GM23338 (cell line): ENCODE measurements at regions not wholly inside any gene's neighbourhood (a gene's known extent, or its start where the extent isn't known, plus 50 kb on each side); places are given as distances from the start of the nearest gene placed in this dataset.

Experiments used
- ATAC-seq: fragments of 200-7000 bp; cut with Tn5 transposase; 3 replicates; pipeline ENCODE4 v1.9.1; 2020
- DNase-seq: peaks from one replicate; pipeline ENCODE4 v3.0.0-alpha.2; 2015; ENCODE audit warnings: low spot score
- H2AFZ ChIP-seq: fragments of 200-600 bp; sonication (generic); 2 replicates; pipeline ENCODE4 v1.8.0; 2016; ENCODE audit warnings: antibody characterized with exemption, mild to moderate bottlenecking, moderate library complexity
- H3F3A ChIP-seq: fragments of 200-600 bp; sonication (generic); replicated peaks from 2 replicates; pipeline ENCODE4 v1.8.0; 2017; ENCODE audit warnings: antibody characterized with exemption, mixed run types, low read depth
- H3K27ac ChIP-seq: fragments of 200-600 bp; sonication (generic); 2 replicates; pipeline ENCODE4 v1.6.1; 2016; ENCODE audit warnings: low read depth
- H3K27me3 ChIP-seq: fragments of 200-600 bp; sonication (generic); 2 replicates; pipeline ENCODE4 v1.8.0; 2016; ENCODE audit warnings: mild to moderate bottlenecking, mixed run types, moderate library complexity; ENCODE audit not compliant: insufficient read depth
- H3K36me3 ChIP-seq: fragments of 200-600 bp; sonication (generic); 2 replicates; pipeline ENCODE4 v1.8.0; 2016; ENCODE audit warnings: mild to moderate bottlenecking; ENCODE audit not compliant: insufficient read depth
- H3K4me1 ChIP-seq: fragments of 200-600 bp; sonication (generic); 2 replicates; pipeline ENCODE4 v1.8.0; 2016; ENCODE audit warnings: mild to moderate bottlenecking, moderate library complexity; ENCODE audit not compliant: insufficient read depth
- H3K4me2 ChIP-seq: fragments of 200-600 bp; sonication (generic); 2 replicates; pipeline ENCODE4 v1.7.1; 2017; ENCODE audit warnings: mixed run types
- H3K4me3 ChIP-seq: fragments of 200-600 bp; sonication (generic); 2 replicates; pipeline ENCODE4 v1.6.1; 2016; ENCODE audit warnings: mixed run types
- H3K79me2 ChIP-seq: fragments of 200-600 bp; sonication (generic); replicated peaks from 2 replicates; pipeline ENCODE4 v1.8.0; 2017; ENCODE audit warnings: mild to moderate bottlenecking; ENCODE audit not compliant: insufficient read depth
- H3K9me2 ChIP-seq: fragments of 200-600 bp; sonication (generic); 2 replicates; pipeline ENCODE4 v1.8.0; 2017; ENCODE audit not compliant: insufficient read depth
- H4K20me1 ChIP-seq: fragments of 200-600 bp; sonication (generic); replicated peaks from 2 replicates; pipeline ENCODE4 v1.8.0; 2017; ENCODE audit warnings: mild to moderate bottlenecking; ENCODE audit not compliant: insufficient read depth
- H3K27ac Mint-ChIP-seq: 2 replicates; pipeline ENCODE4 v1.8.0; 2020; ENCODE audit warnings: inconsistent platforms, mild to moderate bottlenecking, moderate library complexity, mixed read lengths
- H3K27me3 Mint-ChIP-seq: 3 replicates; pipeline ENCODE4 v1.8.0; 2022; ENCODE audit warnings: low read depth, mild to moderate bottlenecking, moderate library complexity, mixed read lengths, inconsistent platforms; ENCODE audit not compliant: insufficient read depth, poor library complexity
- H3K36me3 Mint-ChIP-seq: 3 replicates; pipeline ENCODE4 v1.8.0; 2021; ENCODE audit warnings: low read depth, mild to moderate bottlenecking, inconsistent platforms, moderate library complexity, mixed read lengths
- H3K4me1 Mint-ChIP-seq: 3 replicates; pipeline ENCODE4 v1.8.0; 2020; ENCODE audit warnings: mild to moderate bottlenecking, inconsistent platforms, mixed read lengths
- H3K4me3 Mint-ChIP-seq: 3 replicates; pipeline ENCODE4 v1.8.0; 2021; ENCODE audit warnings: moderate library complexity, mild to moderate bottlenecking, inconsistent platforms, mixed read lengths
- H3K9me3 Mint-ChIP-seq: 3 replicates; pipeline ENCODE4 v1.8.0; 2020; ENCODE audit warnings: moderate library complexity, mild to moderate bottlenecking, inconsistent platforms, mixed read lengths
- CREB1 ChIP-seq: fragments of 250-450 bp; sonication (Bioruptor Pico); IDR thresholded peaks from 2 replicates; pipeline ENCODE4 v1.5.0; 2020; ENCODE audit warnings: low read depth, mild to moderate bottlenecking, moderate library complexity
- EZH2 ChIP-seq: fragments of 200-600 bp; sonication (generic); IDR thresholded peaks from one replicate; pipeline ENCODE4 v1.8.0; 2017; ENCODE audit warnings: antibody characterized with exemption, mild to moderate bottlenecking, low read depth; ENCODE audit not compliant: unreplicated experiment
- EZH2phosphoT487 ChIP-seq: fragments of 200-600 bp; sonication (generic); IDR thresholded peaks from one replicate; pipeline ENCODE4 v1.8.1; 2018; ENCODE audit warnings: antibody characterized with exemption; ENCODE audit not compliant: unreplicated experiment
- JUNB ChIP-seq: IDR thresholded peaks from one replicate; pipeline ENCODE4 v1.6.1; 2016; ENCODE audit warnings: antibody characterized with exemption; ENCODE audit not compliant: unreplicated experiment
- NANOG ChIP-seq: IDR thresholded peaks from 2 replicates; pipeline ENCODE4 v1.6.1; 2016; ENCODE audit warnings: antibody characterized with exemption, borderline replicate concordance
- POLR2AphosphoS5 ChIP-seq: IDR thresholded peaks from 2 replicates; pipeline ENCODE4 v1.6.1; 2016; ENCODE audit warnings: antibody characterized with exemption, low read depth
- STAT1 ChIP-seq: IDR thresholded peaks from one replicate; pipeline ENCODE4 v1.6.1; 2016; ENCODE audit warnings: antibody characterized with exemption; ENCODE audit not compliant: unreplicated experiment
- ZNF114 ChIP-seq: fragments of 250-450 bp; sonication (Bioruptor Pico); IDR thresholded peaks from 2 replicates; pipeline ENCODE4 v1.5.0; 2020; ENCODE audit warnings: mild to moderate bottlenecking, moderate library complexity
- ZNF331 ChIP-seq: fragments of 250-450 bp; sonication (Bioruptor Pico); IDR thresholded peaks from 2 replicates; pipeline ENCODE4 v1.5.0; 2020; ENCODE audit warnings: low read depth, mild to moderate bottlenecking, moderate library complexity
- TF ChIP-seq, protein P1 (sequence below), 2 experiments: fragments of 200-600 bp in 1 of 2; sonication (generic) in 1 of 2; conservative IDR thresholded peaks; 2 replicates each; pipeline versions ENCODE4 v1.5.1 to v1.6.1; 2016 to 2017; ENCODE audit warnings: antibody characterized with exemption in 2 of 2, low read depth in 2 of 2, mild to moderate bottlenecking in 2 of 2, moderate library complexity in 1 of 2
- TF ChIP-seq, protein P2 (sequence below): fragments of 250-450 bp; sonication (Bioruptor Pico); IDR thresholded peaks from 2 replicates; pipeline ENCODE4 v1.5.0; 2020; ENCODE audit warnings: mild to moderate bottlenecking, moderate library complexity
- TF ChIP-seq, protein P3 (sequence below): IDR thresholded peaks from one replicate; pipeline ENCODE4 v1.6.1; 2018; ENCODE audit warnings: antibody characterized with exemption; ENCODE audit not compliant: unreplicated experiment
- TF ChIP-seq, protein P4 (sequence below): IDR thresholded peaks from 2 replicates; pipeline ENCODE4 v1.6.1; 2016; ENCODE audit warnings: antibody characterized with exemption

DNA sequence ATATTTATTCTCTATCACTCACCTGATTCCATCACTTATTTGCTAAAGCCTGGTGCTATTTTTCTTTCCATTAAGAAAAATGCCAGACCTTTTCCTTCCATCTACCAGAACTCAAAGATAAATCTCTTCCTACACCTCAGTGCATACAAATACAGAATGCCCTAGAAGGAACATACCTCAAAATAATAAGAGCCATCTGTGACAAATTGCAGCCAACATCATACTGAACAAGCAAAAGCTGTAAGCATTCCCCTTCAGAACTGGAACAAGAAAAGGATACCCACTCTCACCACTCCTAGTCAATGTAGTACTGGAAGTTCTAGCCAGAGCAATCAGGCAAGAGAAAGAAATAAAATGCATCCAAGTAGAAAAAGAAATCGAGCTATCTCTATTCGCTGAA lies 315.9 kb upstream of the UBE2E3 start:
- H3K4me2 ChIP-seq, result no peak overlapping the region
- H3K4me1 ChIP-seq, result 0 out of 2 replicates have a peak, but pooled peaks cover 3% of the 10 kb centered on the region
- H4K20me1 ChIP-seq, result no peaks in the 10 kb centered on the region
- H3K9me3 Mint-ChIP-seq, result no peaks in the 10 kb centered on the region
- no peak overlapping the region for H2AFZ ChIP-seq
- no peak overlapping the region for H3K4me3 ChIP-seq
- DNase-seq (no peak), ATAC-seq (no peak)
- TF ChIP-seq JUNB (no peak), EZH2phosphoT487 (no peak), ZNF114 (no peak), STAT1 (no peak), NANOG (no peak), CREB1 (no peak), EZH2 (no peak), POLR2AphosphoS5 (no peak), ZNF331 (no peak)
- TF ChIP-seq, protein P1, sequence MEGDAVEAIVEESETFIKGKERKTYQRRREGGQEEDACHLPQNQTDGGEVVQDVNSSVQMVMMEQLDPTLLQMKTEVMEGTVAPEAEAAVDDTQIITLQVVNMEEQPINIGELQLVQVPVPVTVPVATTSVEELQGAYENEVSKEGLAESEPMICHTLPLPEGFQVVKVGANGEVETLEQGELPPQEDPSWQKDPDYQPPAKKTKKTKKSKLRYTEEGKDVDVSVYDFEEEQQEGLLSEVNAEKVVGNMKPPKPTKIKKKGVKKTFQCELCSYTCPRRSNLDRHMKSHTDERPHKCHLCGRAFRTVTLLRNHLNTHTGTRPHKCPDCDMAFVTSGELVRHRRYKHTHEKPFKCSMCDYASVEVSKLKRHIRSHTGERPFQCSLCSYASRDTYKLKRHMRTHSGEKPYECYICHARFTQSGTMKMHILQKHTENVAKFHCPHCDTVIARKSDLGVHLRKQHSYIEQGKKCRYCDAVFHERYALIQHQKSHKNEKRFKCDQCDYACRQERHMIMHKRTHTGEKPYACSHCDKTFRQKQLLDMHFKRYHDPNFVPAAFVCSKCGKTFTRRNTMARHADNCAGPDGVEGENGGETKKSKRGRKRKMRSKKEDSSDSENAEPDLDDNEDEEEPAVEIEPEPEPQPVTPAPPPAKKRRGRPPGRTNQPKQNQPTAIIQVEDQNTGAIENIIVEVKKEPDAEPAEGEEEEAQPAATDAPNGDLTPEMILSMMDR (conservative IDR thresholded peaks at IDR 0.05; ENCODE audit: low read depth in 2 of 2), result no peak
- TF ChIP-seq, protein P2, sequence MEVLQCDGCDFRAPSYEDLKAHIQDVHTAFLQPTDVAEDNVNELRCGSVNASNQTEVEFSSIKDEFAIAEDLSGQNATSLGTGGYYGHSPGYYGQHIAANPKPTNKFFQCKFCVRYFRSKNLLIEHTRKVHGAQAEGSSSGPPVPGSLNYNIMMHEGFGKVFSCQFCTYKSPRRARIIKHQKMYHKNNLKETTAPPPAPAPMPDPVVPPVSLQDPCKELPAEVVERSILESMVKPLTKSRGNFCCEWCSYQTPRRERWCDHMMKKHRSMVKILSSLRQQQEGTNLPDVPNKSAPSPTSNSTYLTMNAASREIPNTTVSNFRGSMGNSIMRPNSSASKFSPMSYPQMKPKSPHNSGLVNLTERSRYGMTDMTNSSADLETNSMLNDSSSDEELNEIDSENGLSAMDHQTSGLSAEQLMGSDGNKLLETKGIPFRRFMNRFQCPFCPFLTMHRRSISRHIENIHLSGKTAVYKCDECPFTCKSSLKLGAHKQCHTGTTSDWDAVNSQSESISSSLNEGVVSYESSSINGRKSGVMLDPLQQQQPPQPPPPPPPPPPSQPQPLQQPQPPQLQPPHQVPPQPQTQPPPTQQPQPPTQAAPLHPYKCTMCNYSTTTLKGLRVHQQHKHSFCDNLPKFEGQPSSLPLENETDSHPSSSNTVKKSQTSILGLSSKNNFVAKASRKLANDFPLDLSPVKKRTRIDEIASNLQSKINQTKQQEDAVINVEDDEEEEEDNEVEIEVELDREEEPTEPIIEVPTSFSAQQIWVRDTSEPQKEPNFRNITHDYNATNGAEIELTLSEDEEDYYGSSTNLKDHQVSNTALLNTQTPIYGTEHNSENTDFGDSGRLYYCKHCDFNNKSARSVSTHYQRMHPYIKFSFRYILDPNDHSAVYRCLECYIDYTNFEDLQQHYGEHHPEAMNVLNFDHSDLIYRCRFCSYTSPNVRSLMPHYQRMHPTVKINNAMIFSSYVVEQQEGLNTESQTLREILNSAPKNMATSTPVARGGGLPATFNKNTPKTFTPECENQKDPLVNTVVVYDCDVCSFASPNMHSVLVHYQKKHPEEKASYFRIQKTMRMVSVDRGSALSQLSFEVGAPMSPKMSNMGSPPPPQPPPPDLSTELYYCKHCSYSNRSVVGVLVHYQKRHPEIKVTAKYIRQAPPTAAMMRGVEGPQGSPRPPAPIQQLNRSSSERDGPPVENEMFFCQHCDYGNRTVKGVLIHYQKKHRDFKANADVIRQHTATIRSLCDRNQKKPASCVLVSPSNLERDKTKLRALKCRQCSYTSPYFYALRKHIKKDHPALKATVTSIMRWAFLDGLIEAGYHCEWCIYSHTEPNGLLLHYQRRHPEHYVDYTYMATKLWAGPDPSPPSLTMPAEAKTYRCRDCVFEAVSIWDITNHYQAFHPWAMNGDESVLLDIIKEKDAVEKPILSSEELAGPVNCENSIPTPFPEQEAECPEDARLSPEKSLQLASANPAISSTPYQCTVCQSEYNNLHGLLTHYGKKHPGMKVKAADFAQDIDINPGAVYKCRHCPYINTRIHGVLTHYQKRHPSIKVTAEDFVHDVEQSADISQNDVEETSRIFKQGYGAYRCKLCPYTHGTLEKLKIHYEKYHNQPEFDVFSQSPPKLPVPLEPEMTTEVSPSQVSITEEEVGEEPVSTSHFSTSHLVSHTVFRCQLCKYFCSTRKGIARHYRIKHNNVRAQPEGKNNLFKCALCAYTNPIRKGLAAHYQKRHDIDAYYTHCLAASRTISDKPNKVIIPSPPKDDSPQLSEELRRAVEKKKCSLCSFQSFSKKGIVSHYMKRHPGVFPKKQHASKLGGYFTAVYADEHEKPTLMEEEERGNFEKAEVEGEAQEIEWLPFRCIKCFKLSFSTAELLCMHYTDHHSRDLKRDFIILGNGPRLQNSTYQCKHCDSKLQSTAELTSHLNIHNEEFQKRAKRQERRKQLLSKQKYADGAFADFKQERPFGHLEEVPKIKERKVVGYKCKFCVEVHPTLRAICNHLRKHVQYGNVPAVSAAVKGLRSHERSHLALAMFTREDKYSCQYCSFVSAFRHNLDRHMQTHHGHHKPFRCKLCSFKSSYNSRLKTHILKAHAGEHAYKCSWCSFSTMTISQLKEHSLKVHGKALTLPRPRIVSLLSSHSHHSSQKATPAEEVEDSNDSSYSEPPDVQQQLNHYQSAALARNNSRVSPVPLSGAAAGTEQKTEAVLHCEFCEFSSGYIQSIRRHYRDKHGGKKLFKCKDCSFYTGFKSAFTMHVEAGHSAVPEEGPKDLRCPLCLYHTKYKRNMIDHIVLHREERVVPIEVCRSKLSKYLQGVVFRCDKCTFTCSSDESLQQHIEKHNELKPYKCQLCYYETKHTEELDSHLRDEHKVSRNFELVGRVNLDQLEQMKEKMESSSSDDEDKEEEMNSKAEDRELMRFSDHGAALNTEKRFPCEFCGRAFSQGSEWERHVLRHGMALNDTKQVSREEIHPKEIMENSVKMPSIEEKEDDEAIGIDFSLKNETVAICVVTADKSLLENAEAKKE (CRISPR knock-in tag), result no peak
- TF ChIP-seq, protein P3, sequence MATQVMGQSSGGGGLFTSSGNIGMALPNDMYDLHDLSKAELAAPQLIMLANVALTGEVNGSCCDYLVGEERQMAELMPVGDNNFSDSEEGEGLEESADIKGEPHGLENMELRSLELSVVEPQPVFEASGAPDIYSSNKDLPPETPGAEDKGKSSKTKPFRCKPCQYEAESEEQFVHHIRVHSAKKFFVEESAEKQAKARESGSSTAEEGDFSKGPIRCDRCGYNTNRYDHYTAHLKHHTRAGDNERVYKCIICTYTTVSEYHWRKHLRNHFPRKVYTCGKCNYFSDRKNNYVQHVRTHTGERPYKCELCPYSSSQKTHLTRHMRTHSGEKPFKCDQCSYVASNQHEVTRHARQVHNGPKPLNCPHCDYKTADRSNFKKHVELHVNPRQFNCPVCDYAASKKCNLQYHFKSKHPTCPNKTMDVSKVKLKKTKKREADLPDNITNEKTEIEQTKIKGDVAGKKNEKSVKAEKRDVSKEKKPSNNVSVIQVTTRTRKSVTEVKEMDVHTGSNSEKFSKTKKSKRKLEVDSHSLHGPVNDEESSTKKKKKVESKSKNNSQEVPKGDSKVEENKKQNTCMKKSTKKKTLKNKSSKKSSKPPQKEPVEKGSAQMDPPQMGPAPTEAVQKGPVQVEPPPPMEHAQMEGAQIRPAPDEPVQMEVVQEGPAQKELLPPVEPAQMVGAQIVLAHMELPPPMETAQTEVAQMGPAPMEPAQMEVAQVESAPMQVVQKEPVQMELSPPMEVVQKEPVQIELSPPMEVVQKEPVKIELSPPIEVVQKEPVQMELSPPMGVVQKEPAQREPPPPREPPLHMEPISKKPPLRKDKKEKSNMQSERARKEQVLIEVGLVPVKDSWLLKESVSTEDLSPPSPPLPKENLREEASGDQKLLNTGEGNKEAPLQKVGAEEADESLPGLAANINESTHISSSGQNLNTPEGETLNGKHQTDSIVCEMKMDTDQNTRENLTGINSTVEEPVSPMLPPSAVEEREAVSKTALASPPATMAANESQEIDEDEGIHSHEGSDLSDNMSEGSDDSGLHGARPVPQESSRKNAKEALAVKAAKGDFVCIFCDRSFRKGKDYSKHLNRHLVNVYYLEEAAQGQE, result no peak
- TF ChIP-seq, protein P4, sequence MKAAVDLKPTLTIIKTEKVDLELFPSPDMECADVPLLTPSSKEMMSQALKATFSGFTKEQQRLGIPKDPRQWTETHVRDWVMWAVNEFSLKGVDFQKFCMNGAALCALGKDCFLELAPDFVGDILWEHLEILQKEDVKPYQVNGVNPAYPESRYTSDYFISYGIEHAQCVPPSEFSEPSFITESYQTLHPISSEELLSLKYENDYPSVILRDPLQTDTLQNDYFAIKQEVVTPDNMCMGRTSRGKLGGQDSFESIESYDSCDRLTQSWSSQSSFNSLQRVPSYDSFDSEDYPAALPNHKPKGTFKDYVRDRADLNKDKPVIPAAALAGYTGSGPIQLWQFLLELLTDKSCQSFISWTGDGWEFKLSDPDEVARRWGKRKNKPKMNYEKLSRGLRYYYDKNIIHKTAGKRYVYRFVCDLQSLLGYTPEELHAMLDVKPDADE, result no peak
- H3K36me3 ChIP-seq, result no peaks in the 10 kb centered on the region
- no peaks in the 10 kb centered on the region for H3K27me3 Mint-ChIP-seq
- peaks cover 4% of the 10 kb centered on the region; the same call in 2 of the 3 replicates for H3K4me1 Mint-ChIP-seq
- H3K27me3 ChIP-seq, result no peaks in the 10 kb centered on the region
- no peaks in the 10 kb centered on the region for H3K79me2 ChIP-seq
- no peak overlapping the region for H3K27ac Mint-ChIP-seq
- H3K4me3 Mint-ChIP-seq, result no peak overlapping the region
- H3K9me2 ChIP-seq, result 0 out of 2 replicates have a peak, but pooled peaks cover 3% of the 10 kb centered on the region
- H3K36me3 Mint-ChIP-seq, result no peaks in the 10 kb centered on the region
- no peaks in the 10 kb centered on the region for H3F3A ChIP-seq
- H3K27ac ChIP-seq, result no peak overlapping the region
